CD4-positive, alpha-beta T cell (primary cell): ENCODE measurements at regions not wholly inside any gene's neighbourhood (a gene's known extent, or its start where the extent isn't known, plus 50 kb on each side); places are given as distances from the start of the nearest gene placed in this dataset.

Source experiments
- ATAC-seq: fragments of 200-7000 bp; cut with Tn5 transposase; one replicate; pipeline ENCODE4 v1.10.0; 2022; ENCODE audit warnings: mild to moderate bottlenecking; ENCODE audit not compliant: poor library complexity
- CTCF ChIA-PET: fragments of 350-600 bp; sonication (Branson Sonifier 250); formaldehyde crosslinking; loops from one replicate; lab custom pipeline; 2021; ENCODE audit warnings: antibody characterized with exemption, inconsistent platforms; lab: Charles Lee
- POLR2A ChIA-PET: fragments of 350-600 bp; sonication (Branson Sonifier 250); formaldehyde crosslinking; loops from one replicate; lab custom pipeline; 2021; ENCODE audit warnings: antibody characterized with exemption, inconsistent platforms; lab: Charles Lee
- DNase-seq, 14 experiments: peaks; one replicate each; pipeline ENCODE4 v3.0.0-alpha.2; 2013 to 2020; ENCODE audit warnings: mixed read lengths in 2 of 14
- H3K27ac ChIP-seq, 2 donors: one replicate each; pipeline versions ENCODE4 v1.5.1 to v1.7.0; 2013; ENCODE audit warnings: low read length in 2 of 2, low read depth in 1 of 2, mild to moderate bottlenecking in 1 of 2
- H3K27me3 ChIP-seq, 2 experiments: 1 replicate in 1 of 2; 2 replicates in 1 of 2; pipeline versions ENCODE4 v1.6.1 to v1.7.0; 2013; ENCODE audit warnings: low read length in 2 of 2, control low read depth in 1 of 2, mild to moderate bottlenecking in 1 of 2, moderate library complexity in 1 of 2; ENCODE audit not compliant: insufficient read depth in 2 of 2, control insufficient read depth in 1 of 2
- H3K36me3 ChIP-seq: one replicate; pipeline ENCODE4 v1.6.1; 2013; ENCODE audit warnings: low read length, control low read depth; ENCODE audit not compliant: insufficient read depth
- H3K4me1 ChIP-seq: one replicate; pipeline ENCODE4 v1.6.1; 2013; ENCODE audit warnings: low read length, control low read depth; ENCODE audit not compliant: insufficient read depth
- H3K4me3 ChIP-seq: one replicate; pipeline ENCODE4 v1.5.1; 2013; ENCODE audit warnings: mild to moderate bottlenecking, low read length, moderate library complexity
- H3K9me3 ChIP-seq, 2 experiments: 1 replicate in 1 of 2; 2 replicates in 1 of 2; pipeline versions ENCODE4 v1.6.1 to v1.7.0; 2013; ENCODE audit warnings: low read length in 2 of 2, mild to moderate bottlenecking in 2 of 2, control low read depth in 1 of 2, moderate library complexity in 1 of 2; ENCODE audit not compliant: control insufficient read depth in 1 of 2, insufficient read depth in 1 of 2
- H3K27ac Mint-ChIP-seq: one replicate; pipeline ENCODE4 v1.8.0; 2020; ENCODE audit warnings: mixed read lengths
- H3K27me3 Mint-ChIP-seq: one replicate; pipeline ENCODE4 v1.8.0; 2021; ENCODE audit warnings: mixed read lengths
- H3K36me3 Mint-ChIP-seq: one replicate; pipeline ENCODE4 v1.8.0; 2021; ENCODE audit warnings: low read depth, mixed read lengths
- H3K4me1 Mint-ChIP-seq: one replicate; pipeline ENCODE4 v1.8.0; 2021; ENCODE audit warnings: low read depth, mixed read lengths
- H3K4me3 Mint-ChIP-seq: one replicate; pipeline ENCODE4 v1.8.0; 2020; ENCODE audit warnings: mild to moderate bottlenecking, mixed read lengths
- H3K9me3 Mint-ChIP-seq: one replicate; pipeline ENCODE4 v1.8.0; 2020; ENCODE audit warnings: mixed read lengths
- intact Hi-C, 2 experiments: fragments of 100-400 bp; cut with DNase I in 1 of 2; cut with micrococcal nuclease in 1 of 2; formaldehyde crosslinking; loops; one replicate each; pipeline versions ENCODE4 v1.15.1 to v1.9.0; 2023 to 2025; cut with DNase I, micrococcal nuclease
- TF ChIP-seq, protein P1 (sequence below): fragments of 200-600 bp; IDR thresholded peaks from one replicate; pipeline ENCODE4 v1.8.0; 2022; ENCODE audit warnings: antibody characterized with exemption, mild to moderate bottlenecking

DNA sequence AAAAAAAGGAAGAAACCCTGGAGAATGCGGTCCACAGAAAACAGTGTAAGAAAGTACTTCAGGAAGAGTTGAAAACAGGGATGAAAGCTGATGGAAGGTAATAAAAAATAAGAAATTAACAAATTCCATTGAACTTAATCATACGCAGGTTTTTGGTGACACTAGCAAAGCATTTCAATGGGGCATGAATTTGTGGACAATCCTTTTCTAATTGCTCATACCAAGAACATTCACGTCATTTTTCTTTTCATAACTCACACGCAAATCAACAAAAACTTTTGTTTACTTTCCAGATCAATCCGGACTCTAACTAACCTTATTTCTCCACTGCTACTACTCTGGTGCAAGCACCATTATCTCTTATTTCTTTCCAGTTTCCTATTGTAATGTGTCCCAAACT lies 1195.0 kb downstream of the SLITRK5 start:
- peaks cover 11% of the 10 kb centered on the region for H3K4me1 Mint-ChIP-seq
- TF ChIP-seq, protein P1, sequence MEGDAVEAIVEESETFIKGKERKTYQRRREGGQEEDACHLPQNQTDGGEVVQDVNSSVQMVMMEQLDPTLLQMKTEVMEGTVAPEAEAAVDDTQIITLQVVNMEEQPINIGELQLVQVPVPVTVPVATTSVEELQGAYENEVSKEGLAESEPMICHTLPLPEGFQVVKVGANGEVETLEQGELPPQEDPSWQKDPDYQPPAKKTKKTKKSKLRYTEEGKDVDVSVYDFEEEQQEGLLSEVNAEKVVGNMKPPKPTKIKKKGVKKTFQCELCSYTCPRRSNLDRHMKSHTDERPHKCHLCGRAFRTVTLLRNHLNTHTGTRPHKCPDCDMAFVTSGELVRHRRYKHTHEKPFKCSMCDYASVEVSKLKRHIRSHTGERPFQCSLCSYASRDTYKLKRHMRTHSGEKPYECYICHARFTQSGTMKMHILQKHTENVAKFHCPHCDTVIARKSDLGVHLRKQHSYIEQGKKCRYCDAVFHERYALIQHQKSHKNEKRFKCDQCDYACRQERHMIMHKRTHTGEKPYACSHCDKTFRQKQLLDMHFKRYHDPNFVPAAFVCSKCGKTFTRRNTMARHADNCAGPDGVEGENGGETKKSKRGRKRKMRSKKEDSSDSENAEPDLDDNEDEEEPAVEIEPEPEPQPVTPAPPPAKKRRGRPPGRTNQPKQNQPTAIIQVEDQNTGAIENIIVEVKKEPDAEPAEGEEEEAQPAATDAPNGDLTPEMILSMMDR = no peak
- H3K27ac Mint-ChIP-seq = no peak overlapping the region
- ATAC-seq (no peak), DNase-seq (no peak)
- CTCF ChIA-PET = no interaction called here
- Histone ChIP-seq H3K4me3 (no peak overlapping the region), H3K27ac (no peak overlapping the region), H3K9me3 (peaks cover 0 to 5% of the 10 kb centered on the region in 2 experiments), H3K36me3 (no peaks in the 10 kb centered on the region), H3K27me3 (no peaks in the 10 kb centered on the region), H3K4me1 (no peaks in the 10 kb centered on the region)
- POLR2A ChIA-PET = no interaction called here
- H3K9me3 Mint-ChIP-seq = peaks cover 8% of the 10 kb centered on the region
- H3K4me3 Mint-ChIP-seq = no peak overlapping the region
- no peaks in the 10 kb centered on the region for H3K27me3 Mint-ChIP-seq
- intact Hi-C loops = no loop called here
- no peaks in the 10 kb centered on the region for H3K36me3 Mint-ChIP-seq

DNA sequence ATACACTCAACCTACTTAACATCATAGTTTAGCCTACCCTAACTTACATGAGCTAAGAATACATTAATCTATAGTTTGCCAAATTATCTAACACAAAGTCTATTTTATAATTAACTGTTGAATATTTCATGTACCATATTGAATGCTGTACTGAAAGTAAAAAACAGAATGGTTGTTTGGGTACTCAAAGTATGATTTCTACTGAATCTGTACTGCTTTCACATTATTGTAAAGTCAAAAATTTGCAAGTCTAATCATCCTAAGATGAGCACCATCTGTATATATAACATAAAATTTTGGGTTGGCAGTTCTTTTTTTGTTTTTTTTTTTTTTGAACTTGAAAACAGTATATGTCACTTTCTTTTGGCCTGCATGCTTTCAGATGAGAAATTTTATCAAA lies 1212.6 kb downstream of the SLITRK5 start:
- POLR2A ChIA-PET = no interaction called here
- Histone ChIP-seq H3K27me3 (no peaks in the 10 kb centered on the region), H3K4me1 (no peaks in the 10 kb centered on the region), H3K36me3 (no peaks in the 10 kb centered on the region), H3K9me3 (peaks cover 0 to 10% of the 10 kb centered on the region in 2 experiments), H3K27ac (no peak overlapping the region), H3K4me3 (no peak overlapping the region)
- H3K27ac Mint-ChIP-seq = no peak overlapping the region
- H3K4me3 Mint-ChIP-seq = no peak overlapping the region
- no peak for DNase-seq
- intact Hi-C loops = no loop called here
- TF ChIP-seq, protein P1 = no peak
- H3K27me3 Mint-ChIP-seq = no peaks in the 10 kb centered on the region
- no peaks in the 10 kb centered on the region for H3K36me3 Mint-ChIP-seq
- CTCF ChIA-PET = no interaction called here
- no peaks in the 10 kb centered on the region for H3K4me1 Mint-ChIP-seq
- peaks cover 9% of the 10 kb centered on the region for H3K9me3 Mint-ChIP-seq
- ATAC-seq = no peak

DNA sequence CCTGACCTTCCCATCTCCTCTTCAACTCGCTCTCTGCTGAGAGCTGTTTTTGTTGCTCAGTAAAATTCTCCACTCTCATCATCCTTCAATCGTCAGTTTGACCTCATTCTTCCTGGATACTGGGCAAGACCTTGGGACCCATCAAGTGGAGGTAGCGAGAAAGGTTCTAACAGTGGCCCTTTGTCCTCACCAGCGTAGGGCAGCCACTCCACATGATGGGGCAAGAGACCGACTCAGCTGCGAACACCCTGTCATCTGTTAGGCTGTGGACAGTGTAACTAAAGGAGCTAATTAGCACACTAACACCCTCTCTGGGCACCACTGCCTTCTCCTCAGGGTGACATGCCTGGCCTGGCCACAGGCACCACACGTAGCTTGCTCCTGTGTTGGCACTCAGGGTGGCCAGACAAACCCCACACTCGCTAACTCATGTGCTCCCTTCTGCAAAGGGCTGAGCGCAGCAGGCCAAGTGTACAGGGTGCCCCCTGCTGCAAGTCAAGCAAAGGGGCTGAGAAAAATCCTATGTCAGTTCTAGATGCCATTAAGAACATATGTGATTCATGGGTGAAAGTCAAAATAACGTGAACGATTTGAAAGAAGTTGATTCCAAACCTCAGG lies 1216.0 kb downstream of the SLITRK5 start:
- DNase-seq (no peak), ATAC-seq (no peak)
- Histone ChIP-seq H3K4me3 (no peak overlapping the region), H3K36me3 (no peaks in the 10 kb centered on the region), H3K9me3 (peaks cover 0 to 11% of the 10 kb centered on the region in 2 experiments), H3K27ac (no peak overlapping the region), H3K4me1 (no peaks in the 10 kb centered on the region), H3K27me3 (no peaks in the 10 kb centered on the region)
- CTCF ChIA-PET = no interaction called here
- TF ChIP-seq, protein P1 = no peak
- H3K4me3 Mint-ChIP-seq = no peak overlapping the region
- no peaks in the 10 kb centered on the region for H3K36me3 Mint-ChIP-seq
- H3K9me3 Mint-ChIP-seq = peaks cover 2% of the 10 kb centered on the region
- no peaks in the 10 kb centered on the region for H3K27me3 Mint-ChIP-seq
- no peaks in the 10 kb centered on the region for H3K4me1 Mint-ChIP-seq
- intact Hi-C loops = no loop called here
- no peak overlapping the region for H3K27ac Mint-ChIP-seq
- POLR2A ChIA-PET = interaction anchor here (0.8 kb wide), 1 partner anchor 9 kb away, joined by 3 read pairs; no protein-coding TSS in a partner anchor
